Uterus (tissue), 2 donors: ENCODE measurements at regions not wholly inside any gene's neighbourhood (a gene's known extent, or its start where the extent isn't known, plus 50 kb on each side); places are given as distances from the start of the nearest gene placed in this dataset.

Source experiments
- CTCF ChIP-seq, 4 experiments: fragments of 200-600 bp in 2 of 4; fragments of 450-650 bp in 2 of 4; sonication (generic) in 2 of 4; IDR thresholded peaks; one replicate each; pipeline ENCODE4 v1.5.1; 2016 to 2019; ENCODE audit warnings: antibody characterized with exemption in 4 of 4, mild to moderate bottlenecking in 2 of 4, moderate library complexity in 1 of 4
- POLR2A ChIP-seq, 2 donors: fragments of 450-650 bp; IDR thresholded peaks; one replicate each; pipeline ENCODE4 v1.6.1; 2016; ENCODE audit warnings: antibody characterized with exemption in 2 of 2, mild to moderate bottlenecking in 1 of 2, moderate library complexity in 1 of 2

GRCh38 chr14:44149597-44149996 lies 357.5 kb downstream of the FSCB start:
- no peak for TF ChIP-seq CTCF (IDR thresholded peaks at IDR 0.05)
- no peak for TF ChIP-seq POLR2A (IDR thresholded peaks at IDR 0.05)
